Renal pelvis (tissue), 1 donor: ENCODE measurements at regions not wholly inside any gene's neighbourhood (a gene's known extent, or its start where the extent isn't known, plus 50 kb on each side); places are given as distances from the start of the nearest gene placed in this dataset.

Experiments
- DNase-seq: peaks from one replicate; pipeline ENCODE4 v3.0.0-alpha.2; 2013

GRCh38 chr1:229762891-229763290 is 136.8 kb downstream of the URB2 start:
- no peak for DNase-seq

- DNase-seq, result no peak
Measured at GRCh38 chr1:229768232-229768631, 142.2 kb downstream of the URB2 start.

GRCh38 chr1:229769006-229769405 is 143.0 kb downstream of the URB2 start:
- DNase-seq, result no peak

GRCh38 chr1:229769809-229770208 is 143.8 kb downstream of the URB2 start:
- DNase-seq, result no peak

GRCh38 chr1:229778794-229779193 is 152.7 kb downstream of the URB2 start:
- DNase-seq, result peak; percentile 53

- DNase-seq, result peak; percentile 11
Measured at GRCh38 chr1:229781453-229781852, 155.4 kb downstream of the URB2 start.

GRCh38 chr1:229782469-229782868 is 156.4 kb downstream of the URB2 start:
- DNase-seq, result no peak

GRCh38 chr1:229784834-229785233 is 158.8 kb downstream of the URB2 start:
- DNase-seq, result no peak

- no peak for DNase-seq
Measured at GRCh38 chr1:229786974-229787610, 161.0 kb downstream of the URB2 start.

GRCh38 chr1:229788004-229788403 is 162.0 kb downstream of the URB2 start:
- no peak for DNase-seq

GRCh38 chr1:229792012-229792975 is 166.2 kb downstream of the URB2 start:
- DNase-seq, result no peak

GRCh38 chr1:229793488-229793887 is 167.4 kb downstream of the URB2 start:
- no peak for DNase-seq

GRCh38 chr1:229798558-229798957 is 172.5 kb downstream of the URB2 start:
- DNase-seq, result no peak

GRCh38 chr1:229803626-229804217 is 177.7 kb downstream of the URB2 start:
- no peak for DNase-seq

GRCh38 chr1:229808272-229808671 is 182.2 kb downstream of the URB2 start:
- DNase-seq, result no peak

- DNase-seq, result no peak
Measured at GRCh38 chr1:229810140-229810539, 184.1 kb downstream of the URB2 start.

- DNase-seq, result no peak
Measured at GRCh38 chr1:229810961-229811360, 184.9 kb downstream of the URB2 start.

GRCh38 chr1:229812148-229812547 is 186.1 kb downstream of the URB2 start:
- no peak for DNase-seq

GRCh38 chr1:229812693-229813092 is 186.6 kb downstream of the URB2 start:
- DNase-seq, result no peak

GRCh38 chr1:229815076-229815475 is 189.0 kb downstream of the URB2 start:
- no peak for DNase-seq

GRCh38 chr1:229815961-229816360 is 189.9 kb downstream of the URB2 start:
- no peak for DNase-seq

GRCh38 chr1:229817936-229818335 is 191.9 kb downstream of the URB2 start:
- no peak for DNase-seq

- no peak for DNase-seq
Measured at GRCh38 chr1:229819091-229819490, 193.0 kb downstream of the URB2 start.
